Neural crest cell (in vitro differentiated cells): ENCODE measurements at regions not wholly inside any gene's neighbourhood (a gene's known extent, or its start where the extent isn't known, plus 50 kb on each side); places are given as distances from the start of the nearest gene placed in this dataset.

Source experiments
- DNase-seq: peaks from one replicate; pipeline ENCODE4 v3.0.0; 2021; ENCODE audit warnings: low read depth, mixed read lengths, low spot score
- H3K27ac Mint-ChIP-seq: one replicate; pipeline ENCODE4 v1.8.0; 2021; ENCODE audit warnings: mild to moderate bottlenecking, mixed read lengths; ENCODE audit not compliant: unreplicated experiment
- H3K27me3 Mint-ChIP-seq: 2 replicates; pipeline ENCODE4 v1.8.0; 2021; ENCODE audit warnings: low read depth, mild to moderate bottlenecking, mixed read lengths
- H3K36me3 Mint-ChIP-seq: 2 replicates; pipeline ENCODE4 v1.8.0; 2021; ENCODE audit warnings: low read depth, mild to moderate bottlenecking, mixed read lengths
- H3K4me1 Mint-ChIP-seq: 2 replicates; pipeline ENCODE4 v1.8.0; 2021; ENCODE audit warnings: mixed read lengths
- H3K4me3 Mint-ChIP-seq: one replicate; pipeline ENCODE4 v1.8.0; 2021; ENCODE audit warnings: mild to moderate bottlenecking, mixed read lengths
- H3K9me3 Mint-ChIP-seq: 2 replicates; pipeline ENCODE4 v1.8.0; 2021; ENCODE audit warnings: mixed read lengths
- TF ChIP-seq, protein P1 (sequence below): fragments of 200-600 bp; sonication (generic); conservative IDR thresholded peaks from 2 replicates; pipeline ENCODE4 v1.5.0; 2021; ENCODE audit warnings: antibody characterized with exemption, mild to moderate bottlenecking

- no peak for DNase-seq
- Mint-ChIP-seq H3K27me3 (no peaks in the 10 kb centered on the region), H3K36me3 (no peaks in the 10 kb centered on the region), H3K4me3 (no peak overlapping the region), H3K4me1 (peaks cover 22% of the 10 kb centered on the region), H3K9me3 (peaks cover 3% of the 10 kb centered on the region), H3K27ac (no peak overlapping the region)
- TF ChIP-seq, protein P1, sequence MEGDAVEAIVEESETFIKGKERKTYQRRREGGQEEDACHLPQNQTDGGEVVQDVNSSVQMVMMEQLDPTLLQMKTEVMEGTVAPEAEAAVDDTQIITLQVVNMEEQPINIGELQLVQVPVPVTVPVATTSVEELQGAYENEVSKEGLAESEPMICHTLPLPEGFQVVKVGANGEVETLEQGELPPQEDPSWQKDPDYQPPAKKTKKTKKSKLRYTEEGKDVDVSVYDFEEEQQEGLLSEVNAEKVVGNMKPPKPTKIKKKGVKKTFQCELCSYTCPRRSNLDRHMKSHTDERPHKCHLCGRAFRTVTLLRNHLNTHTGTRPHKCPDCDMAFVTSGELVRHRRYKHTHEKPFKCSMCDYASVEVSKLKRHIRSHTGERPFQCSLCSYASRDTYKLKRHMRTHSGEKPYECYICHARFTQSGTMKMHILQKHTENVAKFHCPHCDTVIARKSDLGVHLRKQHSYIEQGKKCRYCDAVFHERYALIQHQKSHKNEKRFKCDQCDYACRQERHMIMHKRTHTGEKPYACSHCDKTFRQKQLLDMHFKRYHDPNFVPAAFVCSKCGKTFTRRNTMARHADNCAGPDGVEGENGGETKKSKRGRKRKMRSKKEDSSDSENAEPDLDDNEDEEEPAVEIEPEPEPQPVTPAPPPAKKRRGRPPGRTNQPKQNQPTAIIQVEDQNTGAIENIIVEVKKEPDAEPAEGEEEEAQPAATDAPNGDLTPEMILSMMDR = no peak
Observed at GRCh38 chr9:80496901-80497556, 925.3 kb downstream of the TLE4 start.

DNA sequence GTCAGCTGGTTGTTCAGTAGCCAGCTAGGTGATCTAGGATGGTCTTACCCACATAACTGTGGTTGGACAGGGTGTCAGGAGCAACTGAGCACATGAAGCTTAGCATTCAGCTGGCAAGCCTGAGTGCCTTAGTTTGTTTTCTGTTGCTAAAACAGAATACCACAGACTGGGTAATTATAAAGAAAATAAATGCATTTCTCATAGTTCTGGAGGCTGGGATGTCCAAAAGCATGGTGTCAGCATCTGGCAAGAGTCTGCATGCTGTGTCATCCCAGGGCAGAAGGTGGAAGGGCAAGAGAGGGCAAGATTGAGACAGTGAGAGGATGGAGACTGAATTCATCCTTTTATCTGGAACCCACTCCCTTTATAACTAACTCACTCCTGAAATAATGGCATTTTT is 921.5 kb downstream of the TLE4 start:
- H3K4me3 Mint-ChIP-seq = no peak overlapping the region
- no peak overlapping the region for H3K27ac Mint-ChIP-seq
- peaks cover 3% of the 10 kb centered on the region for H3K9me3 Mint-ChIP-seq
- H3K27me3 Mint-ChIP-seq = no peaks in the 10 kb centered on the region
- TF ChIP-seq, protein P1 = no peak
- DNase-seq = no peak
- no peaks in the 10 kb centered on the region for H3K36me3 Mint-ChIP-seq
- H3K4me1 Mint-ChIP-seq = peaks cover 13% of the 10 kb centered on the region

DNA sequence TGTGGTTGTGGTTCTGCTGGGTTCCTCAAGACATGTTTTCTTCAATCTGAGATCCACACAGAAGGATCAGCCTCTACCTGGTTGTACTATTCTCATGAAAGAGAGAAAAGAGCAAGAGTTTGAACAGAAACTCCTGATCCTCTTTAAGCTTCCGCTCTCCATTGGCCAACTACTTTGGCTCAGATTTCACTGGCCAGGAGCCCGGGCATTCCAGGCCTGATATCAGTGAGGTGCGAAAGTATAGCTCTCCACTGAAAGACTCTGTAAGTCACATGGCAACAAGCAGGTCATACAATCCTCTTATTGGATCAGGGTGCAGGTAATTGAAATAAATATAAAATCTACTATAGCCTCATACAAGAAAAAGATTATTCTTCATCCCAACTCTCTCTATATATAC is 920.5 kb downstream of the TLE4 start:
- Mint-ChIP-seq H3K27me3 (no peaks in the 10 kb centered on the region), H3K27ac (no peak overlapping the region), H3K9me3 (peaks cover 3% of the 10 kb centered on the region), H3K36me3 (no peaks in the 10 kb centered on the region), H3K4me1 (peaks cover 4% of the 10 kb centered on the region), H3K4me3 (no peak overlapping the region)
- TF ChIP-seq, protein P1 = no peak
- DNase-seq = no peak

- TF ChIP-seq, protein P1 = no peak
- Mint-ChIP-seq H3K27me3 (no peaks in the 10 kb centered on the region), H3K27ac (no peak overlapping the region), H3K4me3 (no peak overlapping the region), H3K9me3 (peaks cover 3% of the 10 kb centered on the region), H3K4me1 (no peaks in the 10 kb centered on the region), H3K36me3 (no peaks in the 10 kb centered on the region)
- DNase-seq = no peak
Observed at GRCh38 chr9:80491086-80491696, 919.4 kb downstream of the TLE4 start.

GRCh38 chr9:80489329-80489728 is 917.6 kb downstream of the TLE4 start:
- TF ChIP-seq, protein P1 = no peak
- Mint-ChIP-seq H3K27me3 (no peaks in the 10 kb centered on the region), H3K27ac (no peak overlapping the region), H3K4me3 (no peak overlapping the region), H3K4me1 (no peaks in the 10 kb centered on the region), H3K9me3 (no peaks in the 10 kb centered on the region), H3K36me3 (no peaks in the 10 kb centered on the region)
- no peak for DNase-seq
